ENCODE measurements at regions not wholly inside any gene's neighbourhood (a gene's known extent, or its start where the extent isn't known, plus 50 kb on each side); places are given as distances from the start of the nearest gene placed in this dataset.

DNA sequence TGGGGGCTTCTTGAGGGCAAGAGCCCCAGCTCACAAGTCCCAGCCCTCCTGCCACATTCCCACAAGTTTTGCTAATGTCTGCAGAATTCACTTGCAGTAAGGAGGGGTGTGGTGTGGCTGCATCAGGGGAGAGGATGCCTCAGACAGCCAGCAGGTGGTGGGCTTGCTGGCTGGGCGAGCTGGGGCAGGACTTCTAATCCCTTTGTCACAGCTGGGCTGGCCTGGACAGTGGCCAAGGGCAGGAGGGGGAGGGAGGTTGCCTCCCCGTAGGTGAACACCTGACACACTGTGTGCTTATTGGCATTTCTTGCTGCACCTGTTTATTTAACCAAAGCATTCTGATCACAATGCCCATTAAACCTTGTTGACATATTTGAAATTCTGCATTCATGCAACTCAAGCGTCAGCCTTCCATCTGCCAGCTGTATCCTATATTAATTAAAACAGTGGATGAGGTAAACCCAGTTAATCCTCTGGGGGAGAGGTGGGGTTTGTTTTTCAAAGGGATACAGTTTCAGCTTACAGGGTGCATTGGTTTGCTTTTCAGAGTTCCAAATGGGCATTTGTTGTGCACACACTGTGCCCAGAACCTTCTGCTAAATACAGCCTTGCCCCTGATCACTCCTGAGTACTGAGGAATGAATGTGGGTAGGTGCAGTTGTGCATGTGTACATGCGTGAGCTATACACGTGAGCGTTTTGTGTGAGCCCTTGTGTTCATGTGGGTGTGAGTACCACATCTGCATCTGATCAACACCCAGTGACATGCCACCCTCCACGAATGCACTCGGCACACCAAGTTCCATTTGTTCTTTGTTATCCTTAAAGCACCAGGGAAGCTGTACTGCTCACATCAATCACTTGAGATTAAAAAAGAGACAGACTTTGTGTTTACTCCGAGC lies 268.7 kb downstream of the XXYLT1 start:
- Histone ChIP-seq H3K9me3 (no peaks in the 10 kb centered on the region), H3K27me3 (replicated peaks; ENCODE audit: insufficient read depth) (no peaks in the 10 kb centered on the region), H3K36me3 (no peaks in the 10 kb centered on the region), H3K27ac (peak overlapping the region in 1 of 2 donors; percentile 15), H3K4me1 (replicated peaks) (no peaks in the 10 kb centered on the region), H3K4me3 (no peak overlapping the region)
- peak; percentile 40 for DNase-seq (ENCODE audit: low spot score)
- 19% methylated on average over 9 of the region's 9 CpGs for WGBS
- TF ChIP-seq, protein P1, sequence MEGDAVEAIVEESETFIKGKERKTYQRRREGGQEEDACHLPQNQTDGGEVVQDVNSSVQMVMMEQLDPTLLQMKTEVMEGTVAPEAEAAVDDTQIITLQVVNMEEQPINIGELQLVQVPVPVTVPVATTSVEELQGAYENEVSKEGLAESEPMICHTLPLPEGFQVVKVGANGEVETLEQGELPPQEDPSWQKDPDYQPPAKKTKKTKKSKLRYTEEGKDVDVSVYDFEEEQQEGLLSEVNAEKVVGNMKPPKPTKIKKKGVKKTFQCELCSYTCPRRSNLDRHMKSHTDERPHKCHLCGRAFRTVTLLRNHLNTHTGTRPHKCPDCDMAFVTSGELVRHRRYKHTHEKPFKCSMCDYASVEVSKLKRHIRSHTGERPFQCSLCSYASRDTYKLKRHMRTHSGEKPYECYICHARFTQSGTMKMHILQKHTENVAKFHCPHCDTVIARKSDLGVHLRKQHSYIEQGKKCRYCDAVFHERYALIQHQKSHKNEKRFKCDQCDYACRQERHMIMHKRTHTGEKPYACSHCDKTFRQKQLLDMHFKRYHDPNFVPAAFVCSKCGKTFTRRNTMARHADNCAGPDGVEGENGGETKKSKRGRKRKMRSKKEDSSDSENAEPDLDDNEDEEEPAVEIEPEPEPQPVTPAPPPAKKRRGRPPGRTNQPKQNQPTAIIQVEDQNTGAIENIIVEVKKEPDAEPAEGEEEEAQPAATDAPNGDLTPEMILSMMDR (IDR thresholded peaks at IDR 0.05): peak in 3 of 4 experiments; percentile 35 to 70 (median 48)
- TF ChIP-seq POLR2A (IDR thresholded peaks at IDR 0.05) (no peak), POLR2AphosphoS5 (IDR thresholded peaks at IDR 0.05) (peak; percentile 1)
- intact Hi-C loops (cut with DNase I): loop anchor here (5.0 kb wide), 1 partner anchor 250 kb away; no protein-coding TSS in a partner anchor

DNA sequence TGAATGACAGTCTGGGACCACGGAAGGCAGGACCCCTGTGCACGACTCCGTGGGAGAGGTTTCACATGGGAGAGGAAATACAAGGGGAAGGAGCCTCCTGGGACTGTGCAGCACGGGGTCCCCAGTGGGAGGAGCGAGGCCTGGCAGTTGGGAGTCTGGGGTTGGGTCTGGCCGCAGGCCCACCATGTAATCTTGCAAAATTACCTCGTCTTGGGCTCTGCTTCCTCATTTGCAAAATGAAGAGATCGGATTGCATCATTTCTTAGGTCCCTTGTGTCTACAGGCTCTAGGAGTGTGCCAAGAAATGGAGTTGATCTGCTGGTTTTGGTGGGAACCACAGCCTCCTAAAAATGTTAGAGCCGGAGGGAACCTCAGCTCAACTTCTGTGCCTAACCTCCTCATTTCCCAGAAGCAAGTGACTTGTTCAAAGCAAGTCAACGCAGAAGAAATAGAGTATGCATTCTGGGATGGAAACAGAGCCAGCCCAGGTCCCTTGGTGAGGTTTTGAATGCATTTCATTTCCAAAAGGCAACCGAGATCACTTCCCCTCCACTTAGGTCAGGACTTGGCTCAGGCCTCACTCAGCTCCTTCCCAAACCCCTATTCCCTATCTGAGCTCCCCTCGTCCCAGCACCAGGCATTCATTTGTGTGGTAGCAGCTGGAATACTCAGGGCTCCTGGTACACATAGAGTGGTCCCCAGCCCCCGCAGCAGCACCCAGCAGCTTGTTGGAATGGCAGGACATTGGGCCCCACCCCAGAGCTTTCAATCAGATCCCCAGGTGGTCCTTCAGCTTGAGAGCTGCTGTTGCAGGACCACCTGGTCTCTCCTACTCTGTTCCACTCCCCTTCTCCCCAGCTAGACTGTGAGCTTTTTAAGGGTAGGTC lies 267.7 kb downstream of the XXYLT1 start:
- Histone ChIP-seq H3K36me3 (no peaks in the 10 kb centered on the region), H3K4me1 (replicated peaks) (no peaks in the 10 kb centered on the region), H3K27me3 (replicated peaks; ENCODE audit: insufficient read depth) (no peaks in the 10 kb centered on the region), H3K4me3 (no peak overlapping the region), H3K9me3 (no peaks in the 10 kb centered on the region), H3K27ac (peak overlapping the region; percentile 14 to 15)
- intact Hi-C loops (cut with DNase I): loop anchor here (5.0 kb wide), 1 partner anchor 249 kb away; no protein-coding TSS in a partner anchor
- peak; percentile 72 for DNase-seq (ENCODE audit: low spot score)
- TF ChIP-seq POLR2AphosphoS5 (IDR thresholded peaks at IDR 0.05) (peak; percentile 82), POLR2A (IDR thresholded peaks at IDR 0.05) (no peak)
- TF ChIP-seq, protein P1 (IDR thresholded peaks at IDR 0.05): peak in 1 of 4 experiments; percentile 2
- WGBS: 34% methylated on average over 13 of the region's 13 CpGs

DNA sequence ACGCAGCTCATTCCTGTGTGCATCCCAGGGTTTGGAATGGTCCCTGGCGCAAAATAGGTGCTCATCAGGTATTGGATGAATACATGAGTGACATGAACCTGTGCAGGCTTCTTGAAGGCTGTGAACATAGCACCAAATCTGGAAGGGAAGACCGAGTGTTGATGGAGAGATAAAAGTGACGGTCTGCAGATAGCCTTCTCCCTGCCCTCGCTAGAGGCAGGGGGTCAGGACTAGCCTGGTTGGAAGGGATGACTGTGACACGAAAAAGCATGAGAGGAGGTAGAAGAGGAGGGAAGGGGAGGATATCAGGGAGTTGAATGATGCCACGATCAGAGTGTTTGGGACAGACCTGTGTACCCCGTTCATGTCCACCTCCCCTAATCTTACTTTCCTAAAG lies 267.1 kb downstream of the XXYLT1 start:
- intact Hi-C loops (cut with DNase I): loop anchor here (5.0 kb wide), 1 partner anchor 248 kb away; no protein-coding TSS in a partner anchor
- Histone ChIP-seq H3K27ac (no peak overlapping the region), H3K9me3 (no peaks in the 10 kb centered on the region), H3K27me3 (replicated peaks; ENCODE audit: insufficient read depth) (no peaks in the 10 kb centered on the region), H3K36me3 (no peaks in the 10 kb centered on the region), H3K4me3 (no peak overlapping the region), H3K4me1 (replicated peaks) (no peaks in the 10 kb centered on the region)
- WGBS: 92% methylated on average over 8 of the region's 8 CpGs
- no peak for DNase-seq (ENCODE audit: low spot score)
- TF ChIP-seq, protein P1 (IDR thresholded peaks at IDR 0.05): no peak
- TF ChIP-seq POLR2AphosphoS5 (IDR thresholded peaks at IDR 0.05) (no peak), POLR2A (IDR thresholded peaks at IDR 0.05) (no peak)

DNA sequence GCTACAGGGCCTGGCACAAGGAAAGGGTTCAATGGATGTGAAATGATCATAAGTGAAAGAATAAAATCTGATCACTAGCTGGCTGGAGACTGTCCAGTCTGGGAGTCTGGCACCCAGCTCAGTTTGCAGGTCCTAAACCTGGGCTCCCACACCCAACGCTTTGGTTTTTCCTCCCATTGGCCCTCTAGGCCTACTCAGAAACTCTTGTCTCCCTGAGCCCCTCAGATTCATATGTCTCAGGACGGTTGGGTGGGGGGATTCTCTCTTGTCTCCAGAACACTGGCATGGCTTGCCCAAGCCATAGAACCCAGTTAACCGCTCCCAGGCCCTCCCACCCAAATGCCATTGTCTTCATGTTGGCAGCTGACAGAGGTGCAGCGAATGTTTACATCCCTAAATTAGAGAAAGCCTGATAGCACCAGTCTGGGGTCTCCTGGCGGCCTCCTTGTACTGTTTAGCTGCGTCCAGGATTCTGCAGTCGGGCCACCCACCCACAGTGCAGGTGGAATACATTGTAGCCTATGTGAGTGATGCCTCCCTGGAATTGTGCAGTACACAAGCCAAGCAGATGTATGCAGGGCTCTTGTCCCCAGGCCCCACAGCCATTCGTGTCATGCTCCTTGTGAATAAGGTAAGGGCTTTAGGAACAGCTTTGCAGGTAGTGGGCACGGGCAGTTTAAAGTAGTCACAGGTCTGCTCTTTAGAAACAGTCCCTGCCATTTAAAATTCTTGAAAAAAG lies 266.3 kb downstream of the XXYLT1 start:
- no peak for DNase-seq (ENCODE audit: low spot score)
- no peak overlapping the region for H3K27ac ChIP-seq
- H3K27me3 ChIP-seq (replicated peaks; ENCODE audit: insufficient read depth): no peaks in the 10 kb centered on the region
- H3K4me3 ChIP-seq: no peak overlapping the region
- no peaks in the 10 kb centered on the region for H3K36me3 ChIP-seq
- TF ChIP-seq POLR2A (IDR thresholded peaks at IDR 0.05): no peak
- no peak for TF ChIP-seq POLR2AphosphoS5 (IDR thresholded peaks at IDR 0.05)
- TF ChIP-seq, protein P1 (IDR thresholded peaks at IDR 0.05): no peak
- intact Hi-C loops (cut with DNase I): loop anchor here (5.0 kb wide), 1 partner anchor 248 kb away; no protein-coding TSS in a partner anchor
- 95% methylated on average over 9 of the region's 9 CpGs for WGBS
- H3K4me1 ChIP-seq (replicated peaks): no peaks in the 10 kb centered on the region
- H3K9me3 ChIP-seq: no peaks in the 10 kb centered on the region

Data from prostate gland (tissue), 2 donors.